H9 (cell line): ENCODE measurements at regions not wholly inside any gene's neighbourhood (a gene's known extent, or its start where the extent isn't known, plus 50 kb on each side); places are given as distances from the start of the nearest gene placed in this dataset.

Experiments
- DNase-seq: peaks from one replicate; pipeline ENCODE4 v3.0.0-alpha.2; 2017
- H2AFZ ChIP-seq: one replicate; pipeline ENCODE4 v1.6.1; 2013; ENCODE audit warnings: mild to moderate bottlenecking, low read length, control low read depth, moderate library complexity
- H2AK5ac ChIP-seq: 2 replicates; pipeline ENCODE4 v1.6.1; 2013; ENCODE audit warnings: low read length, control low read depth, mixed read lengths; ENCODE audit not compliant: insufficient read length
- H2BK120ac ChIP-seq: one replicate; pipeline ENCODE4 v1.6.1; 2013; ENCODE audit warnings: low read depth, mild to moderate bottlenecking, low read length, control low read depth, inconsistent platforms; ENCODE audit not compliant: poor library complexity, severe bottlenecking
- H2BK12ac ChIP-seq: 2 replicates; pipeline ENCODE4 v1.6.1; 2013; ENCODE audit warnings: low read length, control low read depth, mixed read lengths, low read depth; ENCODE audit not compliant: insufficient read length
- H2BK15ac ChIP-seq: 2 replicates; pipeline ENCODE4 v1.6.1; 2013; ENCODE audit warnings: low read depth, low read length, control low read depth
- H2BK20ac ChIP-seq: one replicate; pipeline ENCODE4 v1.6.1; 2013; ENCODE audit warnings: low read depth, mild to moderate bottlenecking, low read length, control low read depth, inconsistent platforms; ENCODE audit not compliant: poor library complexity, severe bottlenecking
- H2BK5ac ChIP-seq: 2 replicates; pipeline ENCODE4 v1.6.1; 2013; ENCODE audit warnings: low read length, control low read depth, mixed read lengths; ENCODE audit not compliant: insufficient read length
- H3K14ac ChIP-seq: 2 replicates; pipeline ENCODE4 v1.6.1; 2013; ENCODE audit warnings: low read length, control low read depth; ENCODE audit not compliant: insufficient read depth
- H3K18ac ChIP-seq: 2 replicates; pipeline ENCODE4 v1.6.1; 2013; ENCODE audit warnings: low read depth, mild to moderate bottlenecking, mixed read lengths, low read length, control low read depth; ENCODE audit not compliant: insufficient read length
- H3K23ac ChIP-seq: 2 replicates; pipeline ENCODE4 v1.6.1; 2013; ENCODE audit warnings: low read length, control low read depth, mixed read lengths, low read depth; ENCODE audit not compliant: insufficient read length
- H3K23me2 ChIP-seq: 2 replicates; pipeline ENCODE4 v1.6.1; 2013; ENCODE audit warnings: low read depth, mild to moderate bottlenecking, mixed read lengths, low read length, control low read depth; ENCODE audit not compliant: insufficient read length, poor library complexity, severe bottlenecking
- H3K27ac ChIP-seq: 2 replicates; pipeline ENCODE4 v1.5.1; 2013; ENCODE audit warnings: low read length, control low read depth, mixed read lengths, low read depth; ENCODE audit not compliant: insufficient read length
- H3K27me3 ChIP-seq: 2 replicates; pipeline ENCODE4 v1.6.1; 2013; ENCODE audit warnings: low read length, control low read depth, inconsistent platforms; ENCODE audit not compliant: insufficient read depth
- H3K4ac ChIP-seq: 2 replicates; pipeline ENCODE4 v1.6.1; 2013; ENCODE audit warnings: low read depth, mild to moderate bottlenecking, control low read depth, inconsistent platforms, low read length, moderate library complexity
- H3K4me1 ChIP-seq: 2 replicates; pipeline ENCODE4 v1.6.1; 2013; ENCODE audit warnings: low read length, control low read depth, inconsistent platforms; ENCODE audit not compliant: insufficient read depth
- H3K4me2 ChIP-seq: 2 replicates; pipeline ENCODE4 v1.6.1; 2013; ENCODE audit warnings: low read length, control low read depth, mixed read lengths; ENCODE audit not compliant: insufficient read length, insufficient read depth
- H3K56ac ChIP-seq: 2 replicates; pipeline ENCODE4 v1.6.1; 2013; ENCODE audit warnings: low read depth, mild to moderate bottlenecking, mixed read lengths, low read length, control low read depth; ENCODE audit not compliant: insufficient read length
- H3K79me1 ChIP-seq: 2 replicates; pipeline ENCODE4 v1.6.1; 2013; ENCODE audit warnings: low read depth, mild to moderate bottlenecking, moderate library complexity, low read length, control low read depth, inconsistent platforms; ENCODE audit not compliant: insufficient read depth, poor library complexity, severe bottlenecking
- H3K79me2 ChIP-seq: 2 replicates; pipeline ENCODE4 v1.6.1; 2013; ENCODE audit warnings: low read length, control low read depth, inconsistent platforms; ENCODE audit not compliant: insufficient read depth
- H3K9ac ChIP-seq: 2 replicates; pipeline ENCODE4 v1.6.1; 2013; ENCODE audit warnings: low read length, control low read depth, mixed read lengths; ENCODE audit not compliant: insufficient read length; ENCODE audit errors: extremely low read depth
- H3K9me3 ChIP-seq: one replicate; pipeline ENCODE4 v1.6.1; 2013; ENCODE audit warnings: low read depth, low read length, inconsistent platforms; ENCODE audit not compliant: control insufficient read depth
- H3T11ph ChIP-seq: one replicate; pipeline ENCODE4 v1.6.1; 2013; ENCODE audit warnings: mild to moderate bottlenecking, low read length, control low read depth, inconsistent platforms
- H4K20me1 ChIP-seq: one replicate; pipeline ENCODE4 v1.6.1; 2013; ENCODE audit not compliant: control insufficient read depth, insufficient read length, insufficient read depth
- H4K5ac ChIP-seq: 2 replicates; pipeline ENCODE4 v1.6.1; 2013; ENCODE audit warnings: low read depth, mild to moderate bottlenecking, mixed read lengths, low read length, control low read depth; ENCODE audit not compliant: insufficient read length
- H4K8ac ChIP-seq: replicated peaks from 2 replicates; pipeline ENCODE4 v1.6.1; 2013; ENCODE audit warnings: low read length, control low read depth, mixed read lengths, low read depth; ENCODE audit not compliant: insufficient read length
- H4K91ac ChIP-seq: 2 replicates; pipeline ENCODE4 v1.6.1; 2013; ENCODE audit warnings: low read depth, mild to moderate bottlenecking, moderate library complexity, mixed read lengths, low read length, control low read depth; ENCODE audit not compliant: insufficient read length
- H3K27ac Mint-ChIP-seq, 3 experiments: 2 replicates in 2 of 3; 3 replicates in 1 of 3; pipeline ENCODE4 v1.8.0; 2020 to 2021; ENCODE audit warnings: mixed read lengths in 3 of 3, mild to moderate bottlenecking in 1 of 3, moderate library complexity in 1 of 3
- H3K27me3 Mint-ChIP-seq: 2 replicates; pipeline ENCODE4 v1.8.0; 2021; ENCODE audit warnings: low read depth, mild to moderate bottlenecking, moderate library complexity, mixed read lengths
- H3K36me3 Mint-ChIP-seq, 3 experiments: 2 replicates in 2 of 3; 3 replicates in 1 of 3; pipeline ENCODE4 v1.8.0; 2020 to 2021; ENCODE audit warnings: low read depth in 3 of 3, mixed read lengths in 3 of 3; ENCODE audit not compliant: insufficient read depth in 1 of 3
- H3K4me1 Mint-ChIP-seq, 2 experiments: 2 replicates each; pipeline ENCODE4 v1.8.0; 2020; ENCODE audit warnings: mixed read lengths in 2 of 2
- H3K4me3 Mint-ChIP-seq, 2 experiments: 2 replicates in 1 of 2; 3 replicates in 1 of 2; pipeline ENCODE4 v1.8.0; 2020 to 2021; ENCODE audit warnings: mild to moderate bottlenecking in 2 of 2, mixed read lengths in 2 of 2, moderate library complexity in 1 of 2
- H3K9me3 Mint-ChIP-seq, 2 experiments: 2 replicates in 1 of 2; 3 replicates in 1 of 2; pipeline ENCODE4 v1.8.0; 2020; ENCODE audit warnings: mild to moderate bottlenecking in 2 of 2, mixed read lengths in 2 of 2, moderate library complexity in 1 of 2
- CTCF ChIP-seq: fragments of 200-600 bp; sonication (generic); conservative IDR thresholded peaks from 3 replicates; pipeline ENCODE4 v1.8.0; 2021; ENCODE audit warnings: antibody characterized with exemption, mild to moderate bottlenecking
- WGBS: extraction: QIAGEN DNeasy Blood & Tissue Kit; methylation state at CpG from one replicate; pipeline ENCODE4 v1.1.7; 2013; ENCODE audit warnings: missing lambda C conversion rate, low lambda C conversion rate, mixed read lengths; ENCODE audit not compliant: insufficient read length; ENCODE audit errors: extremely low coverage; 5-methylcytosine and 5-hydroxymethylcytosine counted together

- Histone ChIP-seq H3T11ph (no peak overlapping the region), H3K4me1 (peaks cover 2% of the 10 kb centered on the region; the same call in 1 of the 2 replicates), H4K91ac (no peak overlapping the region), H2AFZ (no peak overlapping the region), H3K4me2 (no peak overlapping the region), H4K5ac (no peak overlapping the region), H3K27ac (no peak overlapping the region), H2AK5ac (no peak overlapping the region), H2BK15ac (no peak overlapping the region), H3K14ac (no peak overlapping the region), H4K8ac (no peak overlapping the region), H3K23me2 (no peaks in the 10 kb centered on the region), H3K4ac (no peak overlapping the region), H2BK5ac (no peak overlapping the region), H3K9me3 (no peaks in the 10 kb centered on the region), H2BK12ac (no peak overlapping the region), H3K79me2 (no peaks in the 10 kb centered on the region), H3K56ac (no peak overlapping the region), H3K23ac (no peak overlapping the region), H3K27me3 (no peaks in the 10 kb centered on the region), H2BK20ac (no peak overlapping the region), H3K79me1 (no peaks in the 10 kb centered on the region), H2BK120ac (no peak overlapping the region), H3K9ac (no peak overlapping the region), H4K20me1 (no peaks in the 10 kb centered on the region), H3K18ac (no peak overlapping the region)
- no peak overlapping the region for H3K4me3 Mint-ChIP-seq
- no peaks in the 10 kb centered on the region for H3K9me3 Mint-ChIP-seq
- DNase-seq, result no peak
- no peaks in the 10 kb centered on the region for H3K36me3 Mint-ChIP-seq
- no CpG with 5 or more reads among the region's 3 CpGs for WGBS
- peaks cover 6 to 11% of the 10 kb centered on the region in 2 experiments for H3K4me1 Mint-ChIP-seq
- no peak overlapping the region for H3K27ac Mint-ChIP-seq
- no peak for TF ChIP-seq CTCF
- no peaks in the 10 kb centered on the region for H3K27me3 Mint-ChIP-seq
Measured at GRCh38 chr2:156841321-156841720, 405.1 kb downstream of the GPD2 start.
